Gastroesophageal sphincter (tissue), 3 donors: ENCODE measurements at regions not wholly inside any gene's neighbourhood (a gene's known extent, or its start where the extent isn't known, plus 50 kb on each side); places are given as distances from the start of the nearest gene placed in this dataset.

ENCODE experiments used
- CTCF ChIP-seq, 4 experiments: fragments of 200-600 bp in 2 of 4; fragments of 450-650 bp in 2 of 4; sonication (generic) in 1 of 4; IDR thresholded peaks; one replicate each; pipeline ENCODE4 v1.5.1; 2017 to 2019; ENCODE audit warnings: antibody characterized with exemption in 4 of 4, mild to moderate bottlenecking in 2 of 4, moderate library complexity in 2 of 4
- POLR2A ChIP-seq, 2 donors: fragments of 450-650 bp; IDR thresholded peaks; one replicate each; pipeline ENCODE4 v1.6.1; 2017; ENCODE audit warnings: antibody characterized with exemption in 2 of 2, mild to moderate bottlenecking in 2 of 2, moderate library complexity in 1 of 2

DNA sequence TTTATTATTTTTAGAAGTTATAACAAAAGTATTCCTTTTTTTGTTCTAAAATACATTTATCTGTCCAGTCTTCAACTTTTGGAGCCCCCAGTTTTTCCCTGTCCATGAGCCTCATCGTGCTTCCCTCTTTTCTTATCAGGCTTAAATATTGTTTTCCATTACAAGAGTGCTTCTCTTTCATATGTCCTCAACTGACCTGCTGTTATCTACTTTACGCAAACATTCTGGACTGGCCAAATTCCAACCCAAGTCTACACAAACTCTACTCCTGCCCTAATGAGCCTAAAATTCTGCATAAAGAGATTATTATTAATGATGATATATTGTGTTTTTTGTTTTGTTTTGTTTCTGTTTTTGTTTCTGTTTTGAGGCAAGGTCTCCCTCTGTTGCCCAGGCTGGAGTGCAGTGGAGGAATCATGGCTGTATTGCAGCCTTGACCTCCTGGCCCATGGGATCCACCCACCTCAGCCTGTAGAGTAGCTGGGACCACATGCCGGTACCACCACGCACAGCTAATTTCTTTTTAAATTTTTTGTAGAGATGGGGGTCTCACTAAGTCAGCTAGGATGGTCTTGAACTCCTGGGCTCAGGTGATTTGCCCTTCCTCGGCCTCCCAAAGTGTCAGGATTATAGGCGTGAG is 318.8 kb upstream of the NEGR1 start:
- TF ChIP-seq CTCF (IDR thresholded peaks at IDR 0.05): no peak
- no peak for TF ChIP-seq POLR2A (IDR thresholded peaks at IDR 0.05)
